H1 (cell line): ENCODE measurements at regions not wholly inside any gene's neighbourhood (a gene's known extent, or its start where the extent isn't known, plus 50 kb on each side); places are given as distances from the start of the nearest gene placed in this dataset.

Experiments
- CTCF ChIA-PET: fragments of 300-600 bp; sonication (Branson Sonifier 250); formaldehyde crosslinking; loops from one replicate; lab custom pipeline; 2021; ENCODE audit not compliant: partially characterized antibody; lab: Charles Lee
- POLR2A ChIA-PET: fragments of 300-600 bp; sonication (Branson Sonifier 250); formaldehyde crosslinking; loops from one replicate; lab custom pipeline; 2021; ENCODE audit warnings: inconsistent platforms; ENCODE audit not compliant: partially characterized antibody; lab: Charles Lee
- DNase-seq, 2 experiments: peaks; one replicate each; pipeline versions ENCODE4 v3.0.0 to v3.0.0-alpha.2; 2010 to 2022; ENCODE audit warnings: low spot score in 2 of 2, low read depth in 1 of 2, mixed read lengths in 1 of 2
- FAIRE-seq: peaks from 2 replicates; lab custom pipeline; 2011; peaks lifted over from hg19 to GRCh38; lab: Jason Lieb, UNC
- H2AFZ ChIP-seq: 2 replicates; pipeline ENCODE4 v1.8.1; 2012; ENCODE audit warnings: low read length, inconsistent platforms
- H2AK5ac ChIP-seq: 2 replicates; pipeline ENCODE4 v1.6.1; 2013; ENCODE audit warnings: low read depth, low read length
- H2BK120ac ChIP-seq: replicated peaks from 2 replicates; pipeline ENCODE3; 2013; ENCODE audit warnings: low read depth, low read length, inconsistent platforms
- H2BK12ac ChIP-seq: 2 replicates; pipeline ENCODE4 v1.6.1; 2013; ENCODE audit warnings: low read depth, low read length
- H2BK15ac ChIP-seq: 2 replicates; pipeline ENCODE4 v1.6.1; 2013; ENCODE audit warnings: low read length
- H2BK20ac ChIP-seq: 2 replicates; pipeline ENCODE4 v1.6.1; 2013; ENCODE audit warnings: low read length
- H2BK5ac ChIP-seq: 2 replicates; pipeline ENCODE4 v1.6.1; 2013; ENCODE audit warnings: low read depth, low read length
- H3K14ac ChIP-seq: 2 replicates; pipeline ENCODE4 v1.6.1; 2013; ENCODE audit warnings: inconsistent platforms; ENCODE audit not compliant: insufficient read length
- H3K18ac ChIP-seq: 2 replicates; pipeline ENCODE4 v1.6.1; 2013; ENCODE audit warnings: low read length; ENCODE audit errors: extremely low read depth
- H3K23ac ChIP-seq: 2 replicates; pipeline ENCODE4 v1.6.1; 2013; ENCODE audit warnings: inconsistent platforms; ENCODE audit not compliant: insufficient read length
- H3K23me2 ChIP-seq: 2 replicates; pipeline ENCODE4 v1.6.1; 2013; ENCODE audit warnings: low read depth, low read length
- H3K27ac ChIP-seq: 2 replicates; pipeline ENCODE4 v1.6.1; 2011; ENCODE audit warnings: low read depth, low read length, inconsistent platforms
- H3K27me3 ChIP-seq, 4 experiments: replicated peaks in 1 of 4; 1 replicate in 1 of 4; 2 replicates in 3 of 4; pipeline versions ENCODE4 v1.6.1 to v1.8.1; 2011 to 2013; ENCODE audit warnings: low read length in 3 of 4, mild to moderate bottlenecking in 3 of 4, inconsistent platforms in 2 of 4, mixed read lengths in 2 of 4, moderate library complexity in 1 of 4; ENCODE audit not compliant: control insufficient read depth in 3 of 4, insufficient read depth in 3 of 4; ENCODE audit errors: extremely low read depth in 1 of 4
- H3K36me3 ChIP-seq, 4 experiments: 2 replicates each; pipeline versions ENCODE4 v1.6.1 to v1.8.1; 2011 to 2013; ENCODE audit warnings: mild to moderate bottlenecking in 4 of 4, low read length in 3 of 4, moderate library complexity in 2 of 4, control low read depth in 1 of 4, inconsistent platforms in 1 of 4; ENCODE audit not compliant: insufficient read depth in 4 of 4, control insufficient read depth in 2 of 4
- H3K4ac ChIP-seq: replicated peaks from 2 replicates; pipeline ENCODE3; 2013; ENCODE audit warnings: low read length, low read depth, mixed read lengths, inconsistent platforms; ENCODE audit not compliant: insufficient read length
- H3K4me1 ChIP-seq, 4 experiments: replicated peaks in 1 of 4; 1 replicate in 1 of 4; 2 replicates in 3 of 4; pipeline versions ENCODE4 v1.6.1 to v1.8.1; 2011 to 2013; ENCODE audit warnings: low read length in 3 of 4, inconsistent platforms in 2 of 4, mixed read lengths in 1 of 4; ENCODE audit not compliant: insufficient read depth in 4 of 4, control insufficient read depth in 3 of 4
- H3K4me2 ChIP-seq, 2 experiments: 2 replicates each; pipeline versions ENCODE4 v1.6.1 to v1.8.1; 2011 to 2013; ENCODE audit warnings: low read depth in 2 of 2, low read length in 2 of 2, control low read depth in 1 of 2, inconsistent platforms in 1 of 2, mild to moderate bottlenecking in 1 of 2; ENCODE audit not compliant: insufficient read depth in 1 of 2
- H3K4me3 ChIP-seq, 4 experiments: fragments of 200-600, 300-600 bp in 1 of 4; sonication (generic), shearing (Covaris generic), sonication (Bioruptor Twin) in 1 of 4; 2 replicates each; pipeline versions ENCODE4 v1.5.1 to v1.8.1; 2011 to 2016; ENCODE audit warnings: low read length in 4 of 4, low read depth in 3 of 4, control low read depth in 2 of 4, inconsistent platforms in 2 of 4, mild to moderate bottlenecking in 2 of 4, mixed read lengths in 1 of 4, moderate library complexity in 1 of 4; ENCODE audit not compliant: insufficient read depth in 2 of 4; ENCODE audit errors: extremely low read depth in 1 of 4
- H3K56ac ChIP-seq: replicated peaks from 2 replicates; pipeline ENCODE3; 2013; ENCODE audit warnings: low read depth, mild to moderate bottlenecking, mixed read lengths, low read length, inconsistent platforms; ENCODE audit not compliant: insufficient read length
- H3K79me1 ChIP-seq: 2 replicates; pipeline ENCODE4 v1.6.1; 2013; ENCODE audit warnings: low read depth, low read length, control low read depth
- H3K79me2 ChIP-seq, 2 experiments: 2 replicates each; pipeline versions ENCODE4 v1.6.1 to v1.8.1; 2012 to 2013; ENCODE audit warnings: low read length in 2 of 2, mild to moderate bottlenecking in 2 of 2, inconsistent platforms in 1 of 2; ENCODE audit not compliant: insufficient read depth in 2 of 2, control insufficient read depth in 1 of 2
- H3K9ac ChIP-seq, 4 experiments: replicated peaks in 1 of 4; 1 replicate in 1 of 4; 2 replicates in 3 of 4; pipeline versions ENCODE4 v1.6.1 to v1.8.1; 2011 to 2013; ENCODE audit warnings: low read depth in 3 of 4, low read length in 3 of 4, control low read depth in 2 of 4, mild to moderate bottlenecking in 2 of 4, moderate library complexity in 2 of 4, inconsistent platforms in 1 of 4; ENCODE audit errors: extremely low read depth in 1 of 4
- H3K9me3 ChIP-seq, 2 experiments: 2 replicates each; pipeline versions ENCODE4 v1.6.1 to v1.8.1; 2012 to 2013; ENCODE audit warnings: mild to moderate bottlenecking in 2 of 2, moderate library complexity in 2 of 2, control low read depth in 1 of 2, inconsistent platforms in 1 of 2, low read depth in 1 of 2, low read length in 1 of 2, mixed read lengths in 1 of 2; ENCODE audit not compliant: insufficient read depth in 2 of 2
- H4K20me1 ChIP-seq, 2 experiments: replicated peaks in 1 of 2; 2 replicates each; pipeline versions ENCODE3 to v1.8.1; 2011 to 2013; ENCODE audit warnings: inconsistent platforms in 2 of 2, low read length in 2 of 2, mild to moderate bottlenecking in 1 of 2; ENCODE audit not compliant: insufficient read depth in 2 of 2, control insufficient read depth in 1 of 2
- H4K5ac ChIP-seq: 2 replicates; pipeline ENCODE4 v1.6.1; 2013; ENCODE audit warnings: low read length, low read depth, mixed read lengths, inconsistent platforms; ENCODE audit not compliant: insufficient read length
- H4K8ac ChIP-seq: 2 replicates; pipeline ENCODE4 v1.8.0; 2013; ENCODE audit warnings: mild to moderate bottlenecking, moderate library complexity, low read length, inconsistent platforms; ENCODE audit not compliant: insufficient read depth; ENCODE audit errors: extremely low read depth
- H4K91ac ChIP-seq: replicated peaks from 2 replicates; pipeline ENCODE3; 2013; ENCODE audit warnings: low read length, mixed read lengths, inconsistent platforms; ENCODE audit not compliant: insufficient read length
- BACH1 ChIP-seq: IDR thresholded peaks from 2 replicates; pipeline ENCODE4 v1.6.1; 2012; ENCODE audit warnings: low read length, improper control_type of control experiment
- CHD1 ChIP-seq: IDR thresholded peaks from 2 replicates; pipeline ENCODE4 v1.6.1; 2012; ENCODE audit warnings: low read depth, low read length, improper control_type of control experiment
- ZNF274 ChIP-seq: IDR thresholded peaks from 2 replicates; pipeline ENCODE4 v1.7.0; 2012; ENCODE audit warnings: low read length, borderline replicate concordance; ENCODE audit errors: extremely low read depth
- whole genome bisulfite sequencing, 2 experiments: shearing (Covaris generic) in 1 of 2; methylation state at CpG; one replicate each; pipeline versions ENCODE4 v1.1.6 to v1.1.7; 2013 to 2015; ENCODE audit warnings: low lambda C conversion rate in 2 of 2, mixed read lengths in 2 of 2, inconsistent platforms in 1 of 2, low coverage in 1 of 2, missing lambda C conversion rate in 1 of 2; ENCODE audit not compliant: insufficient replicate concordance in 2 of 2, insufficient coverage in 1 of 2, insufficient read length in 1 of 2; ENCODE audit errors: extremely low coverage in 1 of 2, missing lambda C conversion rate in 1 of 2; 5-methylcytosine and 5-hydroxymethylcytosine counted together

DNA sequence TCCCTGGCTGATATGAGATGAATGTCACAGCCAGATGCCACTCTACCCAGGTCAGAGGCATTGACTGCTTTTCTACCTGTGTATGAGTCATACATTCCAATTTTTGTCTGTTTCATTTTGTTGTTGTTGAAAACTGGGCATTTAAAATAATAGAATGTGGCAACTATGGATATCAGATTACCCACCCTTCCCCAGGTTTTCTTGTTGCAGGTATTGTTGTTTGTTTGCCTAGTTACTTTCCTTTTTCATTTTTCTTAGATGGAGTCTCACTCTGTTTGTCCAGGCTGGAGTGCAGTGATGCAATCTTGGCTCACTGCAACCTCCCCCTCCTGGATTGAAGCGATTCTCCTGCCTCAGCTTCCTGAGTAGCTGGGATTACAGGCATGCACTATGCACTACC, 70.2 kb downstream of the LRRC30 start:
- DNase-seq, result no peak
- no peak overlapping the region for H3K9ac ChIP-seq
- no peaks in the 10 kb centered on the region for H3K79me2 ChIP-seq
- no peak overlapping the region for H2BK5ac ChIP-seq
- no peak overlapping the region for H4K5ac ChIP-seq
- no peak for TF ChIP-seq BACH1
- TF ChIP-seq CHD1, result no peak
- TF ChIP-seq ZNF274, result no peak
- H3K23ac ChIP-seq, result no peak overlapping the region
- no peaks in the 10 kb centered on the region for H3K36me3 ChIP-seq
- no peak overlapping the region for H3K56ac ChIP-seq
- no peak overlapping the region for H3K18ac ChIP-seq
- no peak overlapping the region for H2BK20ac ChIP-seq
- no peak overlapping the region for H2BK120ac ChIP-seq
- ChIA-PET POLR2A (no interaction called here), CTCF (interaction anchor here (1.5 kb wide), 1 partner anchor 151 kb away, joined by 4 read pairs; no protein-coding TSS in a partner anchor)
- no peak overlapping the region for H3K4ac ChIP-seq
- no peak overlapping the region for H3K4me2 ChIP-seq
- H4K91ac ChIP-seq, result no peak overlapping the region
- no peaks in the 10 kb centered on the region for H3K4me1 ChIP-seq
- H3K4me3 ChIP-seq, result no peak overlapping the region
- no peak for FAIRE-seq
- H2AK5ac ChIP-seq, result no peak overlapping the region
- H3K9me3 ChIP-seq, result peaks cover 0 to 5% of the 10 kb centered on the region in 2 experiments; a peak in 2 of 4 replicates
- no peak overlapping the region for H4K8ac ChIP-seq
- 86% methylated on average over 1 of the region's 1 CpG; no CpG with 5 or more reads in 1 of the 2 experiments for WGBS, 2 experiments
- no peaks in the 10 kb centered on the region for H3K79me1 ChIP-seq
- H3K27ac ChIP-seq, result no peak overlapping the region
- no peaks in the 10 kb centered on the region for H3K23me2 ChIP-seq
- H4K20me1 ChIP-seq, result no peaks in the 10 kb centered on the region
- H3K14ac ChIP-seq, result no peak overlapping the region
- H2BK15ac ChIP-seq, result no peak overlapping the region
- H2BK12ac ChIP-seq, result no peak overlapping the region
- H2AFZ ChIP-seq, result no peak overlapping the region
- H3K27me3 ChIP-seq, result no peaks in the 10 kb centered on the region
